ENCODE measurements at regions not wholly inside any gene's neighbourhood (a gene's known extent, or its start where the extent isn't known, plus 50 kb on each side); places are given as distances from the start of the nearest gene placed in this dataset.

GRCh38 chr17:63304704-63305261 lies 141.3 kb downstream of the CYB561 start:
- POLR2A ChIA-PET, result no interaction called here
- TF ChIP-seq, protein P1, sequence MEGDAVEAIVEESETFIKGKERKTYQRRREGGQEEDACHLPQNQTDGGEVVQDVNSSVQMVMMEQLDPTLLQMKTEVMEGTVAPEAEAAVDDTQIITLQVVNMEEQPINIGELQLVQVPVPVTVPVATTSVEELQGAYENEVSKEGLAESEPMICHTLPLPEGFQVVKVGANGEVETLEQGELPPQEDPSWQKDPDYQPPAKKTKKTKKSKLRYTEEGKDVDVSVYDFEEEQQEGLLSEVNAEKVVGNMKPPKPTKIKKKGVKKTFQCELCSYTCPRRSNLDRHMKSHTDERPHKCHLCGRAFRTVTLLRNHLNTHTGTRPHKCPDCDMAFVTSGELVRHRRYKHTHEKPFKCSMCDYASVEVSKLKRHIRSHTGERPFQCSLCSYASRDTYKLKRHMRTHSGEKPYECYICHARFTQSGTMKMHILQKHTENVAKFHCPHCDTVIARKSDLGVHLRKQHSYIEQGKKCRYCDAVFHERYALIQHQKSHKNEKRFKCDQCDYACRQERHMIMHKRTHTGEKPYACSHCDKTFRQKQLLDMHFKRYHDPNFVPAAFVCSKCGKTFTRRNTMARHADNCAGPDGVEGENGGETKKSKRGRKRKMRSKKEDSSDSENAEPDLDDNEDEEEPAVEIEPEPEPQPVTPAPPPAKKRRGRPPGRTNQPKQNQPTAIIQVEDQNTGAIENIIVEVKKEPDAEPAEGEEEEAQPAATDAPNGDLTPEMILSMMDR (IDR thresholded peaks at IDR 0.05; ENCODE audit: insufficient read depth, low read depth, low read length), result no peak
- CTCF ChIA-PET, result no interaction called here
- Histone ChIP-seq H3K27me3 (ENCODE audit: control insufficient read depth, insufficient read depth, low read length) (no peaks in the 10 kb centered on the region), H3K36me3 (ENCODE audit: control insufficient read depth, insufficient read depth, low read length) (no peaks in the 10 kb centered on the region), H3K4me3 (ENCODE audit: low read depth, low read length) (no peak overlapping the region)
- no peak for DNase-seq (ENCODE audit: low read depth)

DNA sequence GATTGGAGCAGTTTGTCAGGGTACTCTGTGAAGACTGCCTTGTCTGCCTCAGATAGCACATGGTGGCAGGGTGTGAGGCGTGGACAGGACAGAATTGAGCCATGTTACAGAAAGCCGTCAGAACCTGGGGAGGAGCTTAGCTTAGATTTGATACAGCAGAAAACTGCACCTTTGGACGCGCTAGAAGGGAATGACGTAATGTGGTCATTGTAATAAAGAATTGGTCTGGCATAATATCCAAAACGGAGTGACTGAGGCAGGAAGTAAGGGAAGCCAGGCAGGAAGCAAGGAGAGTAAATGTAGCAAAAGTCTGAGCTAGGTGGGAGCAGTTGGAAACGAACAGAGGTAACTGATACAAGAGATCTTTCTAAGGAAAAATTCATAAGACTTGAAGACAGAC lies 140.2 kb downstream of the CYB561 start:
- no peak overlapping the region for H3K4me3 ChIP-seq (ENCODE audit: low read depth, low read length)
- H3K36me3 ChIP-seq (ENCODE audit: control insufficient read depth, insufficient read depth, low read length), result no peaks in the 10 kb centered on the region
- TF ChIP-seq, protein P1 (IDR thresholded peaks at IDR 0.05; ENCODE audit: insufficient read depth, low read depth, low read length), result no peak
- DNase-seq (ENCODE audit: low read depth), result no peak
- H3K27me3 ChIP-seq (ENCODE audit: control insufficient read depth, insufficient read depth, low read length), result no peaks in the 10 kb centered on the region
- ChIA-PET CTCF (no interaction called here), POLR2A (no interaction called here)

- TF ChIP-seq, protein P1 (IDR thresholded peaks at IDR 0.05; ENCODE audit: insufficient read depth, low read depth, low read length), result no peak
- H3K36me3 ChIP-seq (ENCODE audit: control insufficient read depth, insufficient read depth, low read length), result no peaks in the 10 kb centered on the region
- H3K4me3 ChIP-seq (ENCODE audit: low read depth, low read length), result no peak overlapping the region
- no peak for DNase-seq (ENCODE audit: low read depth)
- ChIA-PET POLR2A (no interaction called here), CTCF (interaction anchor here (0.7 to 1.8 kb wide), 2 partner anchors 11 to 20 kb away, joined by 4 read pairs; no protein-coding TSS in a partner anchor)
- no peaks in the 10 kb centered on the region for H3K27me3 ChIP-seq (ENCODE audit: control insufficient read depth, insufficient read depth, low read length)
Observed at GRCh38 chr17:63306855-63307254, 139.3 kb downstream of the CYB561 start.

- POLR2A ChIA-PET, result no interaction called here
- Histone ChIP-seq H3K27me3 (ENCODE audit: control insufficient read depth, insufficient read depth, low read length) (no peaks in the 10 kb centered on the region), H3K36me3 (ENCODE audit: control insufficient read depth, insufficient read depth, low read length) (no peaks in the 10 kb centered on the region), H3K4me3 (ENCODE audit: low read depth, low read length) (no peak overlapping the region)
- CTCF ChIA-PET, result interaction anchor here (1.8 kb wide), 1 partner anchor 13 kb away, joined by 4 read pairs; no protein-coding TSS in a partner anchor
- no peak for DNase-seq (ENCODE audit: low read depth)
- TF ChIP-seq, protein P1 (IDR thresholded peaks at IDR 0.05; ENCODE audit: insufficient read depth, low read depth, low read length), result no peak
Observed at GRCh38 chr17:63308272-63308671, 137.8 kb downstream of the CYB561 start.

DNA sequence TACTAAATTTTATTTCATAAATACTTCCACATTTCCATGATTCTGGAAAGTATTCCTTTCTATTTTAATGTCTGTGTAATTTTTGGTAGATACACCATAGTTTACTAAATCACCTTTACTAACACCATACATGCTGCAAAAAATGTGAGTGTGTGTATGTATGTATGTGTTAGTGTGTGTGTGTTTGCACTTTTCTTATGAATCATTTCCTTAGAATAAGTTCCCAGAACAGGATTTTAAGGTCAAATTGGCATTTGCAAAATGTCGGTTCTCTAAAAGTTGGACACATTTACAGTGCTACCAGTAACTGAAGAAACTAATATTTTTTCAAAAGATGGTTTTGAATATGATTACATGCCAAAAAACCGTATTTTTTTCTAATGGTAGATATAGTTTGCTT lies 137.1 kb downstream of the CYB561 start:
- no peak overlapping the region for H3K4me3 ChIP-seq (ENCODE audit: low read depth, low read length)
- POLR2A ChIA-PET, result no interaction called here
- TF ChIP-seq, protein P1 (IDR thresholded peaks at IDR 0.05; ENCODE audit: insufficient read depth, low read depth, low read length), result no peak
- no peak for DNase-seq (ENCODE audit: low read depth)
- H3K27me3 ChIP-seq (ENCODE audit: control insufficient read depth, insufficient read depth, low read length), result no peaks in the 10 kb centered on the region
- CTCF ChIA-PET, result interaction anchor here (0.5 to 1.8 kb wide), 2 partner anchors 13 to 18 kb away, joined by 4 read pairs; no protein-coding TSS in a partner anchor
- no peaks in the 10 kb centered on the region; the same call in 1 of the 2 replicates for H3K36me3 ChIP-seq (ENCODE audit: control insufficient read depth, insufficient read depth, low read length)

Data from BJ (cell line).